NCI-H510A treated with DMSO at 0.1 percent for 48 hours (cell line): ENCODE measurements at regions not wholly inside any gene's neighbourhood (a gene's known extent, or its start where the extent isn't known, plus 50 kb on each side); places are given as distances from the start of the nearest gene placed in this dataset.
A peak's percentile ranks its signal among the peaks of the same experiment; 100 is the strongest.
"Not testable (repeated sequence)": the region's sequence is repeated elsewhere in the genome, so short reads cannot be mapped to it uniquely, and the experiment has no call there.

Experiments
- DNase-seq: peaks from one replicate; lab custom pipeline; 2025; lab: John Stamatoyannopoulos, UW

- DNase-seq = no peak
These were observed 114.2 kb upstream of the NECTIN3 start for GRCh38 chr3:110957247-110958025.

GRCh38 chr3:110958313-110959147 lies 113.1 kb upstream of the NECTIN3 start:
- DNase-seq = no peak

DNA sequence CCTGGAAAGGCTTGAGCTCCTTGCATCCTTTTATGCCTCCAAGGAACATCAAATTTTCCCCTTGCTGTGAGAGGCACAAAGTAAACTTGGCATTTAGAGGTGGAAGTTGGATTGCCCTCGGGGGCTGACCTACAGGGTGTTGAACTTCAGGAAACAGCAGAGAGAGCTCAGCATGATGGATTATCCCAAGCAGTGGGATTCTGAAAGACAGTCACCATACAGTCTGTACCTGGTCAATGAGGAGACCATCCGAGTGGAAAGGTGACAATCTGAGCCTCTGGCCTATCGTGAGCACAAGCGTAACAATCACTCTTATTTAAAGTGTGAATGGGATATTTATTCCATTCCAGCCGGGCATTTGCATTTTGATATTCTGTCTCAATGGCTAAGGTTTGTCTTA lies 105.6 kb upstream of the NECTIN3 start:
- DNase-seq = no peak

DNA sequence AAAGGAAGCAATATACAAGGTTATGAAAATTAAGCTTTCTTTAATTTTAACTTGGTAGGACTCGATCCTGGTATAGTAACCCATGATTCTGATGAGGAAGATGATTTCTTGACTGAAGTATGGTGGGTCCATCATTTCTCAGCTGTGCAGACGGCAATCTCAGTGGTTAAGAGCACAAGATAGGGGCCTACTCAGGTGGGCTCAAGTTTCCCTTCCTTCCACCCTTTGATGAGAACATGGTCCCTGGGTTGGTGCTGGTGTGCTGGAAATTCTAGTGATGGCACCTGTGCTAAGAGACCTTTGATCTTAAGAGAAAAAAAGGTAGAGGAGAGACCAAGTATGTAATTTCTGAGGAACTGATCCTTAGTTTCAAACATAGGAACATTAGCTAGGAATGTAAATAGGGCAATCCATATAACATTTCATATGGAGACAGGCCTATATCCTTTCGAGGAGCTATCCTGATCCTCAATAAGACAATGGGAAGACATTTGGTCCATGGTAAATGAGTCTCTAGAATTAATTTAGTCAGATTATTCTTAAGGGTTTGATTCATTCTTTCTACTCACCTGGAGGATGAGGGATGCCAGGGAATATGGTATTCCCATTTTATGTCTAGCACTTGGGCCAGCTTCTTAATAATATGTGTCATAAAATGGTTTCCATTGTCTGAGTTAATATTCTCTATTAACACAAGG lies 104.5 kb upstream of the NECTIN3 start:
- DNase-seq = no peak

DNA sequence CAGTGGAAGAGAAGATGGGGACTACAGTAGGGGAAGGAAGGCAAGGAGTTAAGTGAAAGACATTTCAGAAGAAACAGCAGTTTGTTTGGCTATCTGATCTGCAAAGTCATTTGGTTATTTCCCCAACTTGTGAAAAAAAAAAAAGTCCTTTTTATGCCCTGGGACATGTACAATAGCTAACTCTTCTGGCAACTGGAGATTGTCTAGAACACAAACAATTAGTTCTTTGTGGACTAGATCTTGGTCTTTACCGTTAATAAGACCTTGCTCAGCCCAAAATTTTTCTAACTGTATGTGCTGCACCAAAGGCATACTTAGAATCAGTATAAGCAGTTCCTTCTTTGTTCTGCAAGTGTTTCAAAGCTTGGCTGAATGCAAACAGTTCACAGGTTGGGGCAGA lies 103.5 kb upstream of the NECTIN3 start:
- no peak for DNase-seq

GRCh38 chr3:110969229-110970211 lies 102.1 kb upstream of the NECTIN3 start:
- DNase-seq = no peak

DNA sequence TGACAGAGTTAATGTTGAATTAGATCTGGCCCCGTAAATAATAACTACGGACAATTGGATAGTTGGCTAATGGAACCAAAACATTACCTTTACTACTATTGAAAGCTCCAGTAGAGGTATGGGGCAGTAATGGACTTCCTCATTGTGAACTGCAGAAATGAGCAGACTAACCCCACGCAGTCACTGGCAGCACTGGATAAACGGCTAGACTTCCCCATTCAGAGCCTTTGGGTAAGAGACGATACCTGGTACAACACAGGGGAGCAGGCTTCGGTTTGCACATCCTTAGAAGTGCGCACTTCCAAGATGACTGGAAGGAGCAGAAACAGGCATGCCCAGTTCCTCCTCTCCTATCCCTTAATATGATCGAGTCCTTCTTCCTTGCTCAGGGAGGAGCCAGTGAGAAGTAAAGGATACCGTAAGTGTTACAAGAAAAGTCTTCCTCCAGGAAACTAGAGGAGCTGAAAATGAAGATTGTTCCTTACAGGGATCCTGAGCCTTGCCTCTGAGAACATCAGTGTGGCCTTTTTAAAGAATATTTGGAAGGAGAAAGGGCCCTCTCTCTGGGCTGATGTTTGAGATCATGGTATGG lies 100.5 kb upstream of the NECTIN3 start:
- no peak for DNase-seq

- DNase-seq = no peak
These were observed 98.2 kb upstream of the NECTIN3 start for GRCh38 chr3:110973263-110973895.

GRCh38 chr3:110974902-110975301 lies 96.7 kb upstream of the NECTIN3 start:
- no peak for DNase-seq

DNA sequence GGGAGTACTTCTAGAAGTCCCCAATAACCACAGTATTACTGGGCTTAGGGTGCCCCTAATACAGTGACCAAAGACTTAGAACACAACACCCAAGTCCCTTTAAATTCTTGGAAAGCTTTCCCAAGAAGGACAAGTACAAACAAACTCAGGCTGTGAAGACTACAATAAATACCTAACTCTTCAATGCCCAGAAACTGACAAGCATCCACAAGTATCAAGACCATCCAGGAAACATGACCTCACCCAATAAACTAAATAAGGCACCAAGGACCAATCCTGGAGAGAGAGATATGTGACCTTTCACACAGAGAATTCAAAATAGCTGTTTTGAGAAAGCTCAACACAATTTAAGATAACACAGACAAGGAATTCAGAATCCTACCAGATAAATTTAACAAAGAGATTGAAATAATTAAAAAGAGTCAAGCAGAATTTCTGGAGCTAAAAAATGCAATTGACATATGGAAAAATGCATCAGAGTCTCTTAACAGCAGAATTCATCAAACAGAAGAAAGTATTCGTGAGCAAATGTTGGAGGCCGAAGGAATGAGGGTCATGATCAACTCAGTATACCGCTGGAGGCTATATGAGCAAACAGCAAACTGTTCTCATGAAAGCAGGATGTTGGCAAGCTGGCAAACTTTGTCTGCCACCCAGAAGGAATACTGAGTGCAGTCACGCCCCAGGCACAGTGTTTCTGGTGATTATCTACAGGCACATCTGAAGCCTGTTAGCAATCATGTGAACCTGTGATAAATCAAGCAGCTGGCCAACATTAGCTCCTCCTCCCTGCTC lies 87.0 kb upstream of the NECTIN3 start:
- DNase-seq = no peak

GRCh38 chr3:110989446-110989845 lies 82.2 kb upstream of the NECTIN3 start:
- DNase-seq = no peak

- DNase-seq = peak; percentile 39
These were observed 76.0 kb upstream of the NECTIN3 start for GRCh38 chr3:110995461-110996231.

DNA sequence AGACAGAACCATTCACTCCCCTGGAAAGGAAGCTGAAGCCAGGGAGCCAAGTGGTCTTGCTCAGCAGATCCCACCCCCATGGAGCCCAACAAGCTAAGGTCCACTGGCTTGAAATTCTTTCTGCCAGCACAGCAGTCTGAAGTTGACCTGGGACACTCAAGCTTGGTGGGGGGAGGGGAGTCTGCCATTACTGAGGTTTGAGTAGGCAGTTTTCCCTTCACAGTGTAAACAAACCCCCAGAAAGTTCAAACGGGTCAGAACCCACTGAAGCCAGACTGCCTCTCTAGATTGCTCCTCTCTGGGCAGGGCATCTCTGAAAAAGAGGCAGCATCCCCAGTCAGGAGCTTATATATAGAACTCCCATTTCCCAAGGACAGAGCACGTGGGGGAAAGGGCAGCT lies 72.8 kb upstream of the NECTIN3 start:
- DNase-seq = not testable (repeated sequence)

DNA sequence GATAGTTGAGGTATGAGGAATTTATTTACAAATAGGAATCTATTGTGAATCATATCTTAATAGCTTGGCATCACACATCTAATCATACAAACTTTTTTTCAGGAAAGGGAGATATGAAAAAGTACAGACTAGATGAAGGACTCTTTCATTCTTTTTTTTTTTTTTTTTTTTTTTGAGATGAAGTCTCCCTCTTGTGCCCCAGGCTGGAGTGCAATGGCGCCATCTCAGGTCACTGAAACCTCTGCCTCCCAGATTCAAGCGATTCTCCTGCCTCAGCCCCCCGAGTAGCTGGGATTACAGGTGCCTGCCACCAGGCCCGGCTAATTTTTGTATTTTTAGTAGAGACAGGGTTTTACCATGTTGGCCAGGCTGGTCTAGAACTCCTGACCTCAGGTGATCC lies 65.1 kb upstream of the NECTIN3 start:
- not testable (repeated sequence) for DNase-seq

DNA sequence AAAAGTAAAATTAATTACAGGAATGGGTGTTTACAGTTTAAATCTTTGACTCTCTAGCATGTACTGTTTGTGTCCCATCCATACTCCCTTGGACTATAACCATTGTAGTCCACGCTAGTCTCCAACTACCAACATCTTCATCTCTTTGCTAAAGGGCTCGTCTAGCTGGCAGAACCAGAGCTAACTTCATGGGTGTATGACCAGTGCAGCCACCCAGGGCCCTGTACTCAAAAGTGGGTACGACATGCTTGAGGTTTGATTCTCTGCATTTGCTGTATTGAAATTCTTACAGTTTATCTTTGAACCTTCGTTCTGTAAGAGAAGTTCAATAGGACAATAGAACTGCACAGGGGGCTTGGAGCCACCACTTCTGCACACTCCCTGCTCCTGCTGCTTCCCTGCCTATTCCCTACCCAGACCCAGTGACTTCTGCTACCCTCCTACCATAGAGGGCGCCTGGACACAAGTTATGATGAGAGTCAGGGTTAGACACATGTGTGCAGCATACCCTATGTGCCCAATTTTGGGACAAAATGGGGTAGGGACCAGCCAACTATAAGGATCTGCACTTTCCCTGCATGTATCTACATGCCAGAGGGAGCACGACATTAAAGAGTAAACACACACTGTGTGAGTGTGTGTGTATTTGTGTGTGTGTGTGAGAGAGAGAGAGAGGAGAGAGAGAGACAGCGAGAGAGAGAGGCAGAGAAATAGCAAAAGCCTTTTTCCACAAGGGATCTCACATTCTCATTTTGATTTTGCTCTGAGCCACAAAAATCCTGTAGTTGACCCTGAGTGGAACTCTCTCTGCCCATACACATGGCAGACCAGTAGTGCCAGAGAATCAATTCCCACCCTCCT lies 59.0 kb upstream of the NECTIN3 start:
- DNase-seq = no peak
